ENCODE measurements at regions not wholly inside any gene's neighbourhood (a gene's known extent, or its start where the extent isn't known, plus 50 kb on each side); places are given as distances from the start of the nearest gene placed in this dataset.
A peak's percentile ranks its signal among the peaks of the same experiment; 100 is the strongest.

- Histone ChIP-seq H3K4me3 (no peak overlapping the region), H3K27me3 (peaks cover 8% of the 10 kb centered on the region), H3K4me1 (no peaks in the 10 kb centered on the region), H3K27ac (no peak overlapping the region), H4K20me1 (ENCODE audit: low read depth) (no peaks in the 10 kb centered on the region), H3K36me3 (no peaks in the 10 kb centered on the region), H3K79me2 (ENCODE audit: low read depth) (no peaks in the 10 kb centered on the region), H3K9ac (no peak overlapping the region), H3F3A (ENCODE audit: low read depth) (no peaks in the 10 kb centered on the region), H3K4me2 (no peak overlapping the region), H3K9me3 (ENCODE audit: low read depth) (no peaks in the 10 kb centered on the region), H2AFZ (replicated peaks) (no peak overlapping the region)
- peaks cover 14% of the 10 kb centered on the region for H3K4me1 Mint-ChIP-seq
- peaks cover 5% of the 10 kb centered on the region for H3K27me3 Mint-ChIP-seq (ENCODE audit: insufficient read depth, low read depth)
- no peak overlapping the region for H3K27ac Mint-ChIP-seq
- H3K9me3 Mint-ChIP-seq, result no peaks in the 10 kb centered on the region
- H3K36me3 Mint-ChIP-seq, result no peaks in the 10 kb centered on the region
- no peak for DNase-seq (ENCODE audit: low spot score)
- TF ChIP-seq, protein P1, sequence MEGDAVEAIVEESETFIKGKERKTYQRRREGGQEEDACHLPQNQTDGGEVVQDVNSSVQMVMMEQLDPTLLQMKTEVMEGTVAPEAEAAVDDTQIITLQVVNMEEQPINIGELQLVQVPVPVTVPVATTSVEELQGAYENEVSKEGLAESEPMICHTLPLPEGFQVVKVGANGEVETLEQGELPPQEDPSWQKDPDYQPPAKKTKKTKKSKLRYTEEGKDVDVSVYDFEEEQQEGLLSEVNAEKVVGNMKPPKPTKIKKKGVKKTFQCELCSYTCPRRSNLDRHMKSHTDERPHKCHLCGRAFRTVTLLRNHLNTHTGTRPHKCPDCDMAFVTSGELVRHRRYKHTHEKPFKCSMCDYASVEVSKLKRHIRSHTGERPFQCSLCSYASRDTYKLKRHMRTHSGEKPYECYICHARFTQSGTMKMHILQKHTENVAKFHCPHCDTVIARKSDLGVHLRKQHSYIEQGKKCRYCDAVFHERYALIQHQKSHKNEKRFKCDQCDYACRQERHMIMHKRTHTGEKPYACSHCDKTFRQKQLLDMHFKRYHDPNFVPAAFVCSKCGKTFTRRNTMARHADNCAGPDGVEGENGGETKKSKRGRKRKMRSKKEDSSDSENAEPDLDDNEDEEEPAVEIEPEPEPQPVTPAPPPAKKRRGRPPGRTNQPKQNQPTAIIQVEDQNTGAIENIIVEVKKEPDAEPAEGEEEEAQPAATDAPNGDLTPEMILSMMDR (IDR thresholded peaks at IDR 0.05), result no peak
- TF ChIP-seq EZH2phosphoT487 (IDR thresholded peaks at IDR 0.05) (no peak), EZH2 (IDR thresholded peaks at IDR 0.05) (no peak)
- H3K4me3 Mint-ChIP-seq, result no peak overlapping the region
These were observed 82.3 kb upstream of the PPARGC1A start for GRCh38 chr4:23972187-23972586.

GRCh38 chr4:23970201-23970850, 80.5 kb upstream of the PPARGC1A start:
- Histone ChIP-seq H3K9ac (no peak overlapping the region), H2AFZ (replicated peaks) (no peak overlapping the region), H3K36me3 (no peaks in the 10 kb centered on the region), H4K20me1 (ENCODE audit: low read depth) (no peaks in the 10 kb centered on the region), H3K4me1 (no peaks in the 10 kb centered on the region), H3F3A (ENCODE audit: low read depth) (no peaks in the 10 kb centered on the region), H3K4me2 (no peak overlapping the region), H3K79me2 (ENCODE audit: low read depth) (no peaks in the 10 kb centered on the region), H3K4me3 (no peak overlapping the region), H3K27me3 (no peaks in the 10 kb centered on the region), H3K27ac (no peak overlapping the region), H3K9me3 (ENCODE audit: low read depth) (no peaks in the 10 kb centered on the region)
- H3K27me3 Mint-ChIP-seq (ENCODE audit: insufficient read depth, low read depth), result peaks cover 5% of the 10 kb centered on the region
- no peaks in the 10 kb centered on the region for H3K9me3 Mint-ChIP-seq
- peaks cover 14% of the 10 kb centered on the region for H3K4me1 Mint-ChIP-seq
- no peak overlapping the region for H3K4me3 Mint-ChIP-seq
- TF ChIP-seq EZH2 (IDR thresholded peaks at IDR 0.05) (no peak), EZH2phosphoT487 (IDR thresholded peaks at IDR 0.05) (no peak)
- TF ChIP-seq, protein P1 (IDR thresholded peaks at IDR 0.05), result no peak
- H3K36me3 Mint-ChIP-seq, result no peaks in the 10 kb centered on the region
- no peak overlapping the region for H3K27ac Mint-ChIP-seq
- no peak for DNase-seq (ENCODE audit: low spot score)

DNA sequence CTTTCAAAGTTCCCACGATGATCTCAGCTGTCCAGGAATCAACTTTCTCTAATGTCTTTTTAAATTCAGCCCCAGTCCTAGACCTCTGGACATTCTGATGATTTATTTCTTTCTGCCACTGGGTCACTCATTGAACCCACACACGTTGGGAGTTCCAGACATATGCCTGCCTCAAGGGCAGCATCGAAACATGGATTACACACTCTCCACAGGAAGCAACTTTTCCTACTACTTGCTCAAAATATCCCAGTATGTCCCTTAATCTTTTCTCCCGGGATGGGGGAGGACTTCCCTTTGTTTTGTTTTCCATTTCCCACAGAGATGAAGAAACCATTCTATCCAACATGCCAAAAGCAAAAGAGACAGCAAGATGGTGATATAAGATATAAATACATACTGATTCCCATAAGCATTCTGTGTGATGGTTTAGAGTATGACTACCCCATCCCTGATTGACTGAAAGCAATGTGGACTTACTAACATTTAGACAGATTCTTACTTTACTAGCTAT, 79.8 kb upstream of the PPARGC1A start:
- H3K4me3 Mint-ChIP-seq, result no peak overlapping the region
- Histone ChIP-seq H3K27me3 (no peaks in the 10 kb centered on the region), H3K79me2 (ENCODE audit: low read depth) (no peaks in the 10 kb centered on the region), H3K4me3 (no peak overlapping the region), H3K36me3 (no peaks in the 10 kb centered on the region), H3F3A (ENCODE audit: low read depth) (no peaks in the 10 kb centered on the region), H4K20me1 (ENCODE audit: low read depth) (no peaks in the 10 kb centered on the region), H3K27ac (no peak overlapping the region), H2AFZ (replicated peaks) (no peak overlapping the region), H3K9me3 (ENCODE audit: low read depth) (no peaks in the 10 kb centered on the region), H3K4me2 (no peak overlapping the region), H3K9ac (no peak overlapping the region), H3K4me1 (no peaks in the 10 kb centered on the region)
- TF ChIP-seq, protein P1 (IDR thresholded peaks at IDR 0.05), result no peak
- TF ChIP-seq EZH2phosphoT487 (IDR thresholded peaks at IDR 0.05), result no peak
- no peak for TF ChIP-seq EZH2 (IDR thresholded peaks at IDR 0.05)
- no peaks in the 10 kb centered on the region for H3K36me3 Mint-ChIP-seq
- H3K27ac Mint-ChIP-seq, result peak overlapping the region; percentile 6
- DNase-seq (ENCODE audit: low spot score), result no peak
- peaks cover 5% of the 10 kb centered on the region for H3K27me3 Mint-ChIP-seq (ENCODE audit: insufficient read depth, low read depth)
- H3K4me1 Mint-ChIP-seq, result peaks cover 14% of the 10 kb centered on the region
- no peaks in the 10 kb centered on the region for H3K9me3 Mint-ChIP-seq

Data from neural progenitor cell (in vitro differentiated cells).